ENCODE measurements at regions not wholly inside any gene's neighbourhood (a gene's known extent, or its start where the extent isn't known, plus 50 kb on each side); places are given as distances from the start of the nearest gene placed in this dataset.

GRCh38 chr2:21561965-21562364 lies 438.2 kb downstream of the TDRD15 start:
- Histone ChIP-seq H3K9me2 (replicated peaks; ENCODE audit: insufficient read depth, low read length) (0 out of 2 replicates have a peak, but pooled peaks cover 4% of the 10 kb centered on the region), H3K9me3 (ENCODE audit: low read length) (no peaks in the 10 kb centered on the region), H3K9ac (ENCODE audit: low read length) (no peak overlapping the region), H3K27ac (ENCODE audit: low read length) (no peak overlapping the region), H2AFZ (ENCODE audit: low read length) (no peak overlapping the region), H3K4me1 (ENCODE audit: low read length) (no peaks in the 10 kb centered on the region), H3K27me3 (ENCODE audit: low read length) (no peaks in the 10 kb centered on the region), H3K4me3 (ENCODE audit: low read length) (no peak overlapping the region), H3K4me2 (ENCODE audit: low read depth, low read length, poor library complexity, severe bottlenecking) (no peak overlapping the region), H3K36me3 (ENCODE audit: insufficient read depth, low read length) (no peaks in the 10 kb centered on the region), H3K79me2 (ENCODE audit: low read length) (no peaks in the 10 kb centered on the region), H4K20me1 (ENCODE audit: insufficient read depth, low read depth, low read length) (no peaks in the 10 kb centered on the region)
- DNase-seq: no peak

- Histone ChIP-seq H3K4me3 (ENCODE audit: low read length) (no peak overlapping the region), H3K27me3 (ENCODE audit: low read length) (no peaks in the 10 kb centered on the region), H2AFZ (ENCODE audit: low read length) (no peak overlapping the region), H4K20me1 (ENCODE audit: insufficient read depth, low read depth, low read length) (no peaks in the 10 kb centered on the region), H3K27ac (ENCODE audit: low read length) (no peak overlapping the region), H3K36me3 (ENCODE audit: insufficient read depth, low read length) (no peaks in the 10 kb centered on the region), H3K9ac (ENCODE audit: low read length) (no peak overlapping the region), H3K79me2 (ENCODE audit: low read length) (no peaks in the 10 kb centered on the region), H3K4me1 (ENCODE audit: low read length) (no peaks in the 10 kb centered on the region), H3K9me2 (replicated peaks; ENCODE audit: insufficient read depth, low read length) (0 out of 2 replicates have a peak, but pooled peaks cover 4% of the 10 kb centered on the region), H3K4me2 (ENCODE audit: low read depth, low read length, poor library complexity, severe bottlenecking) (no peak overlapping the region), H3K9me3 (ENCODE audit: low read length) (no peaks in the 10 kb centered on the region)
- DNase-seq: no peak
Observed at GRCh38 chr2:21567395-21567794, 443.6 kb downstream of the TDRD15 start.

DNA sequence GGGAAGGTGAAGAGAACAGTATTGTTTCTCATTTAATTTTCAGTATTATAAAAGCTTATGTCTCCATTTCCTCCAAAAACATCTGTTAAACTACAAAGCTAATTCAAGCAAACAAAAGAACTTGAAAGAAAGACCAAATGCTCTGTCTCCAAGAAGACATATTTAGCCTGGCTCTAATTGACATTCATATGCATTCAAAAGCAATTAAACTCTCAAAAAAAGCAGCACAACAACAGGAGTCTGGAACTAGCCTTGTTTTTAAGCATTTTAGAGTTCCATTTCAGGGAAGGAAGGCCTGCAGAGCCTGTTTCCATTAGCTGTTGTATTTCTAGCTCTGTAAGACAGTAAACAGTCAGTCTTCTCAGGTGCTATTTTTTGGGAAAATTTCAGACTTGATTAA lies 447.9 kb downstream of the TDRD15 start:
- H3K9ac ChIP-seq (ENCODE audit: low read length): no peak overlapping the region
- no peaks in the 10 kb centered on the region for H3K36me3 ChIP-seq (ENCODE audit: insufficient read depth, low read length)
- H3K27ac ChIP-seq (ENCODE audit: low read length): no peak overlapping the region
- H3K4me1 ChIP-seq (ENCODE audit: low read length): no peaks in the 10 kb centered on the region
- no peaks in the 10 kb centered on the region for H3K9me3 ChIP-seq (ENCODE audit: low read length)
- no peak overlapping the region for H3K4me2 ChIP-seq (ENCODE audit: low read depth, low read length, poor library complexity, severe bottlenecking)
- no peaks in the 10 kb centered on the region for H3K27me3 ChIP-seq (ENCODE audit: low read length)
- H3K9me2 ChIP-seq (replicated peaks; ENCODE audit: insufficient read depth, low read length): no peaks in the 10 kb centered on the region
- no peak overlapping the region for H3K4me3 ChIP-seq (ENCODE audit: low read length)
- H4K20me1 ChIP-seq (ENCODE audit: insufficient read depth, low read depth, low read length): no peaks in the 10 kb centered on the region
- H3K79me2 ChIP-seq (ENCODE audit: low read length): no peaks in the 10 kb centered on the region
- DNase-seq: no peak
- H2AFZ ChIP-seq (ENCODE audit: low read length): no peak overlapping the region

- Histone ChIP-seq H4K20me1 (ENCODE audit: insufficient read depth, low read depth, low read length) (no peaks in the 10 kb centered on the region), H3K9ac (ENCODE audit: low read length) (no peak overlapping the region), H3K4me2 (ENCODE audit: low read depth, low read length, poor library complexity, severe bottlenecking) (no peak overlapping the region), H3K27ac (ENCODE audit: low read length) (no peak overlapping the region), H3K9me3 (ENCODE audit: low read length) (no peaks in the 10 kb centered on the region), H3K36me3 (ENCODE audit: insufficient read depth, low read length) (no peaks in the 10 kb centered on the region), H3K79me2 (ENCODE audit: low read length) (no peaks in the 10 kb centered on the region), H3K9me2 (replicated peaks; ENCODE audit: insufficient read depth, low read length) (no peaks in the 10 kb centered on the region), H3K4me3 (ENCODE audit: low read length) (no peak overlapping the region), H3K4me1 (ENCODE audit: low read length) (no peaks in the 10 kb centered on the region), H2AFZ (ENCODE audit: low read length) (no peak overlapping the region), H3K27me3 (ENCODE audit: low read length) (no peaks in the 10 kb centered on the region)
- no peak for DNase-seq
Observed at GRCh38 chr2:21580391-21580790, 456.6 kb downstream of the TDRD15 start.

DNA sequence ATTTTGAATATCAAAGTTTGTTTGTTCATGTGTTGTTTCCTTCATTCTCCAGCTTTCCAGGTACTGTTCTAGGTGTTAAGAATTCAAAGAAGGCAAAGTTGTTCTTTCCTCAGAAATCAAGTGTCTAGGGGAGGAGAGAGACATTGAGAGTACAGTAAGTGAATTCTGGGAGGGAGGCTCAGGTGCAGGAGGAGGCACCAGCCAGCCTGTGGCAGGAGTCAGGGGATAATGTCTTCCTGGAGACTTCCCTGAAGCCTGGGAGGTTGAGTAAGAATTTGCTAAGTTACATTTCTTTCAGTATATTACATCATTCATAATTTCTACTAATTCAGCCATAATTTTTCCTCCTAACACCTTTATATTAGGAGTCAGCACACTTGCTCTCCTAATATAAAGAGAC lies 462.1 kb downstream of the TDRD15 start:
- no peaks in the 10 kb centered on the region for H3K4me1 ChIP-seq (ENCODE audit: low read length)
- H3K4me3 ChIP-seq (ENCODE audit: low read length): no peak overlapping the region
- H4K20me1 ChIP-seq (ENCODE audit: insufficient read depth, low read depth, low read length): no peaks in the 10 kb centered on the region
- H3K9me3 ChIP-seq (ENCODE audit: low read length): no peaks in the 10 kb centered on the region
- H3K79me2 ChIP-seq (ENCODE audit: low read length): no peaks in the 10 kb centered on the region
- H3K27me3 ChIP-seq (ENCODE audit: low read length): no peaks in the 10 kb centered on the region
- H3K4me2 ChIP-seq (ENCODE audit: low read depth, low read length, poor library complexity, severe bottlenecking): no peak overlapping the region
- no peaks in the 10 kb centered on the region for H3K9me2 ChIP-seq (replicated peaks; ENCODE audit: insufficient read depth, low read length)
- no peak for DNase-seq
- no peak overlapping the region for H3K9ac ChIP-seq (ENCODE audit: low read length)
- no peak overlapping the region for H3K27ac ChIP-seq (ENCODE audit: low read length)
- H2AFZ ChIP-seq (ENCODE audit: low read length): no peak overlapping the region
- no peaks in the 10 kb centered on the region for H3K36me3 ChIP-seq (ENCODE audit: insufficient read depth, low read length)

GRCh38 chr2:21590026-21590690 lies 466.4 kb downstream of the TDRD15 start:
- no peak overlapping the region for H2AFZ ChIP-seq (ENCODE audit: low read length)
- H3K79me2 ChIP-seq (ENCODE audit: low read length): no peaks in the 10 kb centered on the region
- no peak overlapping the region for H3K9ac ChIP-seq (ENCODE audit: low read length)
- H3K9me3 ChIP-seq (ENCODE audit: low read length): no peaks in the 10 kb centered on the region
- no peak for DNase-seq
- no peaks in the 10 kb centered on the region for H3K9me2 ChIP-seq (replicated peaks; ENCODE audit: insufficient read depth, low read length)
- no peaks in the 10 kb centered on the region for H3K4me1 ChIP-seq (ENCODE audit: low read length)
- no peak overlapping the region for H3K4me2 ChIP-seq (ENCODE audit: low read depth, low read length, poor library complexity, severe bottlenecking)
- no peaks in the 10 kb centered on the region for H3K27me3 ChIP-seq (ENCODE audit: low read length)
- H3K36me3 ChIP-seq (ENCODE audit: insufficient read depth, low read length): no peaks in the 10 kb centered on the region
- H3K27ac ChIP-seq (ENCODE audit: low read length): no peak overlapping the region
- no peaks in the 10 kb centered on the region for H4K20me1 ChIP-seq (ENCODE audit: insufficient read depth, low read depth, low read length)
- no peak overlapping the region for H3K4me3 ChIP-seq (ENCODE audit: low read length)

DNA sequence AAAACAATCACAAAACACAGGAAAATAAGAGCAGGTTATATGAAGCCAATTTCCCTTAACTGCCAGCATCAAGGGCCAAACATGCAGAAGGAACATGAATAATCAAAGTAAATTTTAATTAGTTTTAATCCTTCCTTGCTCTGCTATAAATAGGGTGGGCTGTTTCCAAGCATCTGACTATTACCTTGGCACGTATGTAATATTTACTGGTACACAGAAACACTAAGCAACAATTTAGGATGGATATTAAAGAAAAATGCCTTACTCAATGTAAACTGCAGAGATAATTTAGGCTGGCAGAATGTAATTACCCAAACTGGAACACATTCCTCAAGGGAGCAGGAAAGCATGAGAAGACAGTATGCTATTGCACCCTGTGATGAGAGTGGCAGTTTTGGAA lies 468.2 kb downstream of the TDRD15 start:
- Histone ChIP-seq H3K9ac (ENCODE audit: low read length) (no peak overlapping the region), H3K4me3 (ENCODE audit: low read length) (no peak overlapping the region), H3K36me3 (ENCODE audit: insufficient read depth, low read length) (no peaks in the 10 kb centered on the region), H3K79me2 (ENCODE audit: low read length) (no peaks in the 10 kb centered on the region), H3K27ac (ENCODE audit: low read length) (no peak overlapping the region), H3K4me1 (ENCODE audit: low read length) (no peaks in the 10 kb centered on the region), H3K9me3 (ENCODE audit: low read length) (no peaks in the 10 kb centered on the region), H3K27me3 (ENCODE audit: low read length) (no peaks in the 10 kb centered on the region), H2AFZ (ENCODE audit: low read length) (no peak overlapping the region), H3K4me2 (ENCODE audit: low read depth, low read length, poor library complexity, severe bottlenecking) (no peak overlapping the region), H4K20me1 (ENCODE audit: insufficient read depth, low read depth, low read length) (no peaks in the 10 kb centered on the region), H3K9me2 (replicated peaks; ENCODE audit: insufficient read depth, low read length) (no peaks in the 10 kb centered on the region)
- no peak for DNase-seq

DNA sequence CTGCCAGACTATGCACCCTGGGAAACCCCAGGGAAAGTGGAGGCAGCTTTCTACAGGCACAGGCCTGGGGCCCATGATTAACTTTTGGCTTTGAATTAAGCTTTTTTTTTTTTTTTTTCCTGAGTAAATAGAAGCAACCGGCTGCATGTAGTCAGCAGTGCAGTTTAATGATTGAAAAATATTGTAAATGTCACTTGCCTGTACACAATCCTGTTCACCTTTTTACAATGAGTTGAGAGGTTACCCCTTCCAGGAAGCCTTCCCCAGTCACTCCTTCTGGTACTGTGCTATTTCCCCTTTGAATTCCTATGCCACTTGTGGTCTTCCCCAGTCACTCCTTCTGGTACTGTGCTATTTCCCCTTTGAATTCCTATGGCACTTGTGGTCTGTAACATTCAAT lies 475.6 kb downstream of the TDRD15 start:
- Histone ChIP-seq H3K4me1 (ENCODE audit: low read length) (no peaks in the 10 kb centered on the region), H3K9me3 (ENCODE audit: low read length) (no peaks in the 10 kb centered on the region), H3K27me3 (ENCODE audit: low read length) (no peaks in the 10 kb centered on the region), H3K9ac (ENCODE audit: low read length) (no peak overlapping the region), H3K27ac (ENCODE audit: low read length) (no peak overlapping the region), H3K4me2 (ENCODE audit: low read depth, low read length, poor library complexity, severe bottlenecking) (no peak overlapping the region), H2AFZ (ENCODE audit: low read length) (no peak overlapping the region), H4K20me1 (ENCODE audit: insufficient read depth, low read depth, low read length) (no peaks in the 10 kb centered on the region), H3K9me2 (replicated peaks; ENCODE audit: insufficient read depth, low read length) (no peaks in the 10 kb centered on the region), H3K4me3 (ENCODE audit: low read length) (no peak overlapping the region), H3K79me2 (ENCODE audit: low read length) (no peaks in the 10 kb centered on the region), H3K36me3 (ENCODE audit: insufficient read depth, low read length) (no peaks in the 10 kb centered on the region)
- no peak for DNase-seq

Measured in Karpas-422 (cell line).